HG02759 (cell line): ENCODE measurements at regions not wholly inside any gene's neighbourhood (a gene's known extent, or its start where the extent isn't known, plus 50 kb on each side); places are given as distances from the start of the nearest gene placed in this dataset.
A peak's percentile ranks its signal among the peaks of the same experiment; 100 is the strongest.

Experiments
- ATAC-seq: cut with Tn5 transposase; IDR thresholded peaks from one replicate; pipeline ENCODE4 v1.9.1; 2021; ENCODE audit warnings: mild to moderate bottlenecking, moderate library complexity; ENCODE audit not compliant: unreplicated experiment

DNA sequence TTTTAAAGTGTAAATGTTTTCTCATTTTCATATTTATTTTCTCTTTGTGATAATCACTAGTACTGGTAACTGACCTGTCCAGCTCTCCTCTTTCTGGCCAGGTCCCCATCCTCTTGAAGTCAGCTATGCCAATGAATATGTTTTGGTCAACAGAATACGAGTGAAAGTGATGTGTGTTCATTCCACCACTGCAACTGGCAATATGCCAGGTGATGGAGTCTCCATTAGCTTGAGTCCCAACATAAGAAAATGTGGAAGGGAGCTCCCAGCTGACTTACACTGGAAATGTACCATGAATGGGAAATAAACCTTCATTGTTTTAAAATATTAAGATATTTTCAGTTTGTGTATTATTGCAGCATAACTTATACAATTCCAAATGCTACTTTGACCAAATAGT lies 75.8 kb downstream of the CCDC34 start:
- no peak for ATAC-seq

DNA sequence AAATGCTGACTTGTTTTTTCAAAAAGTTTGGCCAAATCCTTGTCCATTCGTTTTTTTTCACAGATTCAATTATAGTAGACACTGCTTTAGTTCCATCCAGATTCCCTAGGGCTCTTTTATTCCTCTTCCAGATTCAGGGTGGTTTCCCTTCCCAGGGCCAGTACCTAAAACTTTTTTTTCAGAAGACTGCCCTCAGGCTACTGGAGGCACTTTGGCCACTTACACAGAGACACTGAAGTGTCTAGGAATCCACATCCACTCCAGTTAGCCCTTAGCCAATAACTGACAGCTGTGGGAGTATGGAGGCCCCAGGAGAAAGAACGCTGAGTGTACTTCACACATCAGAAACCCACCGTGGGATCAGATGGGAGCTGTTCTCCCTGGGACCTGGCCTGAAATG lies 77.3 kb downstream of the CCDC34 start:
- ATAC-seq = no peak

DNA sequence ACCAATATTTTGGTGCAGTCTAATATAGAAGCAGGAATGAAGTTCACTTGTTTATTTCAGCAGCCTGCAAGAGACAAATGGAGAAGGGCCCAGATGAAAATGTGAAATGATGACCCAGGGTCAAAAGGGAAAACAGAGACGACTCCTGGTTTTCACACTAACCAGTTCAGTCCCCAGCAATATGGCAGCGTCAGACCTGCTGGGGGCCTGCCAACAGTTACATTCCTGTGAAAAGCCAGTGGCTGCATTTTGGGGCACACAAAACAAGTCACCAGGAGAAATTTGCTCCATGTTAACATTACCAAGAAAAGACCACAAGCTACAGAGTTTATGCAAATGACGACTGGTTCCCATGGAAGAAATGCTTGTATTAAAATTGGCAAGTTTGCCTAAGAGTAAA lies 80.2 kb downstream of the CCDC34 start:
- ATAC-seq = no peak

DNA sequence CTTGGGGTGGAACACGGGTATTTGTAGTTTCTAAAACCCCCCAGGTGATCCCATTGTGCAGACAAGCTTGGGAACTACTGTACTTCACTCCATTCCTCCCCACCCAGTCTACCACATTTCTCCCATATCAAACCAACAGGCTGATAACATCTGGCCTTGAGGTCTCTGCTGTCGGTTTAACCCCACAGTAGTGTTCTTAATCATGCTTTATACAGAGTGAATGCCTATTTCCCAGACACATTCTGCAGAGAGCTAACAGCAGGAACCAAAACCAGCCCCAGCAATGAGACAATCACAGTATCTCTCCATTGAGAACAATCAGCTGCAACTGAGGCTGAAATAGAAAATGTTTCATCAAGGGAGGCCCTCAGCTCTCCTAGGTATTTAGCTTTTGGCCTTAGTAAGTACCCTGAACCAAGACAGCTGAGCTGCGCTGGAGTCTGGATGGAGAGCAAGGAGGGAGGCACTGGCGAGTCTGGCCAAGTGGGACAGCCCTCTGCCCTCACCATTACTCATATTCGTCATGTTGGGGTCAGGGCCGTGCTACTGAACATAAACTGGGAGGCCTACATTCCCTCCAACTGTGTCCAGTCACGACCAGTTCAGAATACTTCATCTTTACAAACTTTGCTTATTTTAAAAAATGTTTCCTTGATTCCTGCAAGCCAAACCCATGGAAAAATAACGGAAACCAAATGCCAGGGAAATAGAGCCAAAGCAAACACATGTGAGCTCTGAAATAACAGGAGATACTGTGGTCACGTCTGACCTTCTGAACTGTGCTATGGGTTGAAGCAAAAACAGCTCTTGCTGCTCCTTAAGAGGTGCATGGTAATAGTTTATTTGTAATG lies 81.0 kb downstream of the CCDC34 start:
- ATAC-seq = peak; percentile 73

DNA sequence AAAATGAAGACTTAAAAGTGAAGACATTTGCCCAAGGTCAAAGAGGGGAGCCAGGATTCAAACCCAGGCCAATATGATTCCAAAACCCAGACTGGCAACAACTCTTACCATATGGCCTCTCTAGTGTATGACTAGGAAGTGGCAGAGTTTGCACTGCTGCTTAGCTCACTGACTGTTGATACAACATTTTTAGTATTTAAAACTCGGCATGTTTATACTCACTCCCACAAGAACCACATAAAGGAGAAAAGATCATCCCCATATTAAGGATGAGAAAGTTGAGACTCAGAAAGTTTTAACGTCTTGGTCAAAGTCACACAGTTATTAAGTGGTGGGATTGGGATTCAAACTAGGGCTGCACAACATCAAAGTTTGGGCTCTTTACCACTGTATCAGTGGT lies 81.7 kb downstream of the CCDC34 start:
- peak; percentile 27 for ATAC-seq

DNA sequence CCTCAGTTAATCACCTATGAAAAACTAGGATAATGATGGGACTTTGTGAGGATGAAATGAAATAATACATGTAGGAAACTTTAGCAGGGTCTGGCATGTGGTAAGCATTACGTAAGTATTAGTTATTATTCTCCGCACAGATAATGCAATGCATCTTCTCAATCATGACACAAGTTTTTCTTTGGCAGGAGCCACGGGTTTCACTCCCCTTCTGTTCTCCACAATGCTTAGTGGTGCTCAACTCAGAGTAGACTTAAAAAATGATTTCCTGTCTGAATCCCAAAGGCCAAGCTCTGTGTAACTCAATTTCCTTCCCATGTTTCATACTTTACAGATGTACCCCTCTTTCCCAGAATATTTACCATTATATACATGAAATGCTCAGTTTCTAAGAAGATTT lies 82.9 kb downstream of the CCDC34 start:
- ATAC-seq = no peak

DNA sequence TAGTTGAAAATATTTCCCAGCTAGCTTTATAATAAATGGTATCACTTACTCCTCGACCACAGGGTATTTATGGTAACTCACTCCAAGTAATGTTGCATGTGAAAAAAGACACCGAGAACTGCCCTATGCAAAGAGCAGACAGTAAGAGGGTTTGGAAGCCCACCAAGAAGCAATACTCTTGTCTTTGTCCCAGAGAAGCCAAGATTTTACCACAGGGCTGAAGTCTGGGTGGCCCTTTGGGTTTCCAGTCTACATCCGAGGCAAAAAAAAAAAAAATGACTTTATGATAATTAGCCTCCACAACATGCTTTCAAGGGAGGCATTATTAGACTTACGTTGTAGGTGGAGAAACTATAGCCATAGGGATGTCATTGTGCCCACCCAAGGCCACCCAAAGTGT lies 83.6 kb downstream of the CCDC34 start:
- ATAC-seq = no peak

DNA sequence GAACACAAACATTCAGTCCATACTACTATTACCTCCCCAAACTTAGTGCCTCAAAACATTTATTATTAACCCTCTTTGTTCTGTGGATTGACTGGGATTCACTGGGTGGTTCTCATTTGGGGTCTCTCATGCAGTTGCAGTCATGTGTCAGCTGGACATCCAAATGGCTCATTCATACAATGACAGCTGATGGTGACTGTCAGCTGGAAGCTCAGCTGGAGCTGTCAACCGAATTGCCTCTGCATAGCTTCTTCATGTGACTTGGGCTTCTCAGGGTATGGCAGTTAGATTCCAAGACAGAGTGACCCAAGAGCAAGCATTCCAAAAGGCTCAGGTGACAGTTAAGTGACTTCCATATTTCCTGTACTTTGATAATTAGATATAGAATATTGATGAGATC lies 85.2 kb downstream of the CCDC34 start:
- no peak for ATAC-seq

DNA sequence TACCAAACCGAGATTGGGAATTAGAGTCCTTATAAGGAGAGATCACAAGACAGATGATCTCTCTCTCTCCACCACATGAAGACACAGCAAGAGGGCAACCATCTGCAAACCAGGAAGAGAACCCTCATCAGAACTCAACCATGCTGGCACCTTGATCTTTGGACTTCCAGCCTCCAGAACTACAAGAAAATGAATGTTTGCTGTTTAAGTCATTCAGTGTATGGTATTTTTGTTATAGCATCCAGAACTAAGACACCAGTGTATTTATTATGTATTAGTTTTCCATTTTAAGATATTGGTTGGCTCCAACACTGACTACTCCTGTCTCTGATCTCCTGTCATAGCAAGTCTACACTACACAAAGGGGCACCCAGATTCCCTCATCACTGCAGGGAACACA lies 86.9 kb downstream of the CCDC34 start:
- ATAC-seq = no peak

DNA sequence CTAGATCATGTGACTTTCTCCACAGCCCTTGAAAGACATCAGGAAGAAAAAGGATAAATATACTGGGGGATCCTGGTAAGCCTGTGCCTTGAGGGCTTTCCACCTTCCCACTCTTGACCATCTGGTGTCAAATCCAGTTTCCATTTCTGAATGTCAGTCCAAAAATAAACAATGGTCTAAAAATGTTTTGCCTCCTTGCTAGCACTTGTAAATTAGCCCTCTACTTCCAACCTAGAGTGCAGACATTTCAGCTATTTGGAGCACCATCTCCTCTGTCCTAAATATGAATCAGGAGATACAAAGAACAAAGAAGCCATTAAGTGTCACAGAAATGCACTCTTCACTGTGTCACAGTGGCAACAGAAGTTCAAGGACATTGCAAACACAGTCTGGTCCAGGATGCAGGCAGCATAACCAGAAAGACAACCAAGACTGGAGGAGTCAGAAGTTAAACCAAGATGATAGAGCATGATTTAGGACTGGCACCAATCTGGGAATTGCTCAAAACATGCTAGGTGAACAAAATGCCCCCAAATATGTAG lies 88.1 kb downstream of the CCDC34 start:
- no peak for ATAC-seq

DNA sequence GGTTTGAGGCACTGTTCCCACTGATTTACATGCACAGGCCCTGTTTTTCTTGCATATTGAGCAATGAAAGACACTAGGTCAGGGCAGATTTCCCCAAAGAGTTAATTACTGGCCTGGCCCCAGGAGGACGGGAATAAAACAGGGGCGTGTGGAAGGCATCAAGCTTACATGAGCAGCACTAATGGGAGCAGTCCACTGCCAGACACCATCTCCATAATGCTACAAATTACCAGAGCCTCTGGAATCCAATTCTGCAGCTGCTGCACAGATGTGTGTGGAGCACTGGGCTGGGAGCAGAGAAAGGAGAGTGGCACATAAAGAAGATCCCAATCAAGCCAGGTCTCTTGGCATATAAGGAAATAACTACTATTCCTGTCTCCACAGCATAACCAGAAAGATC lies 96.9 kb downstream of the CCDC34 start:
- no peak for ATAC-seq

DNA sequence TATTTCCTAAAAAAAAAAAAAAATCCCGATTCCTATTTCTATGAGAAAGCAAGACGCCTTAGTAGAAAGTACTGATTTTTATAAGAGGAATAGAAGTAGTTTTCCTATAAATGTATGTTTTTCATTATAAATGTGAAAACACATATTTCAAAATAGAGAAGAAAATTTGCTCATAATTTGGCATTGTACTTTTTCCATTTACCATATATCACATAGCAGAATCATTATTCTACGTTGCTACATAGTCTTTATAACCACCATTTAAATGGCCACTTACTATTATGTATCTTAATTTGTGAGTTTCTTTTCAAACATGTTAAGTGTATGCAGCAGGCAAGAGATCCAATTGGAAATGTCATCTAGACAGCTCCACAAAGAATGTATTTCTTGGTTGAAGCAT lies 99.0 kb downstream of the CCDC34 start:
- ATAC-seq = no peak

DNA sequence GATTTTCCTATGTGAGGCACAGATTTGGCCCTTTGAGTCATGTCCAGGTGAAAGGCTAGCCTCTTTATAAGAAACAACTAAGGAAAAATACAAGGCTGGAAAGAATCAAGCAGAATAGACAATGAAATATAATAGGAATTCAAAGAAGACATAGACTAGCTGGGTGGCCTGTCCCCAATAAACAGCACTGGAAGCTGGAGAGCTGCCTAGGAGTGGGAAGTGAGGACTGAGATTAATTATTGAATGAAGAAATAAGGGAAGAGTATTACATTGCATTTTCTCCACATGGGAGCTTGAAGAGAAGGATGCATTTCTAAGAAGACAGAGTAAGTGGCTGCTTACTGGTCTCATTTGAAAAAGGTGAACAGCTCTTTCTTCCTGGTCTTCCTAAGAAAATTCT lies 100.0 kb downstream of the CCDC34 start:
- no peak for ATAC-seq

DNA sequence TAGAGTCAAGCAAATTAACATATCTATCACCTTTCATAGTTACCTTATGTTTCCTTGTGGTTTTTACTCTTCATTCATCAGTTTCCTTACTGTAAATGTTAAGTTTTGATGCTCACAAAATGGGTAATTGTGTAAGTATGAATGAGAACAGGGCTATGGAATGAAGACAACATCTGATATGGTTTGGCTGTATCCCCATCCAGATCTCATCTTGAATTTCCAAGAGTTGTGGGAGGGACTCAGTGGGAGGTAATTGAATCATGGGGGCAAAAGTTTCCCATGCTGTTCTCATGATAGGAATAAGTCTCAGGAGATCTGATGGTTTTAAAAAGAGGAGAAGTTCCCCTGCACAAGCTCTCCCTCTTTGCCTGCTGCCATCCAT lies 107.6 kb downstream of the CCDC34 start:
- no peak for ATAC-seq

DNA sequence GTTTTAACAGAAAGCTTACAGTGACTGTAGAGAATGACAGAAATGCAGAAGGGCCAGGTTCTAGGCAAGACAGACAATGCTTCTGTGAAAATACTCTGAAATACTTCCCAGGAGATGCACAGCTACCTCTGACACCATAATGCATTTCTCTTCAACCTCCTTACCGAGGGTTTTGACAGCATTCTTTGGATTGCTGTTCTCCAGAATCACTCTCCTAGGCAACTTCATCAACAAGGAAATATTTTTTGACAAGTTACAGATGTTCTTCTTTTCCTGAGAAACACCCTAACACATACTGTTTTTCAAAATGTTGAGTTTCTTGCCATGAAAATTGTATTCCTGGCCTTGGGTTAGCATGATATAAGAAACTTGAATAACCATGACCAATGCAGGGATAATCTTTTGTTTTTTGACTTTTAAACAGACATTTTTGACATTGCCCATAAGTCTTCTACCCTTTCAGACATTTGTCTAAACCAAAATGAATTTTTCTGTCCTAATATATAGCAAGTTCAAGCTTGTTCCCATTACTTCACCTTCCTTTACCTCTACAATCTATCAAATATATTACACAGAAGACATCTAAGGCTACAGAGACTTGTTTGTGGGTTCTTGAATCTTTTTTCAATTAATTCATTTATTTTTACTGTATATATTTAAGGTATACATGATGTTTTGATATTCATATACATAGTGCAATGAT lies 108.1 kb downstream of the CCDC34 start:
- ATAC-seq = no peak

DNA sequence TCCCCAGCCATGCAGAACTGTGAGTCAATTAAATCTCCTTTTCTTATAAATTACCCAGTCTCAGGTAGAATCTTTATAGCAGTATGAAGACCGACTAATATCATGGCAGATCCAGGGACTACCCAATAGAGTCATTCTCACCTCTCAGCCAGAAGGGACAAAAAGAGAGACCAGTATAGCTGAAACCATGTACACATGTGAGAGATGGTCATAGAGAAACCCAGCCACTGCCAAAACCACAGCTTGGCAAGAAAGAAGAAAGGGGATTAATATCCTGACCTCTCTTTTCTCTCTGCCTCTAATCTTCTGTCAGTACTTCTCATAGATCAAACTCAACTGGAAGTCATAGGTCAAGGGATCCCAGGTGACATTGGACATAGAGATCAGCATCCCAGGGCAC lies 109.8 kb downstream of the CCDC34 start:
- ATAC-seq = no peak

DNA sequence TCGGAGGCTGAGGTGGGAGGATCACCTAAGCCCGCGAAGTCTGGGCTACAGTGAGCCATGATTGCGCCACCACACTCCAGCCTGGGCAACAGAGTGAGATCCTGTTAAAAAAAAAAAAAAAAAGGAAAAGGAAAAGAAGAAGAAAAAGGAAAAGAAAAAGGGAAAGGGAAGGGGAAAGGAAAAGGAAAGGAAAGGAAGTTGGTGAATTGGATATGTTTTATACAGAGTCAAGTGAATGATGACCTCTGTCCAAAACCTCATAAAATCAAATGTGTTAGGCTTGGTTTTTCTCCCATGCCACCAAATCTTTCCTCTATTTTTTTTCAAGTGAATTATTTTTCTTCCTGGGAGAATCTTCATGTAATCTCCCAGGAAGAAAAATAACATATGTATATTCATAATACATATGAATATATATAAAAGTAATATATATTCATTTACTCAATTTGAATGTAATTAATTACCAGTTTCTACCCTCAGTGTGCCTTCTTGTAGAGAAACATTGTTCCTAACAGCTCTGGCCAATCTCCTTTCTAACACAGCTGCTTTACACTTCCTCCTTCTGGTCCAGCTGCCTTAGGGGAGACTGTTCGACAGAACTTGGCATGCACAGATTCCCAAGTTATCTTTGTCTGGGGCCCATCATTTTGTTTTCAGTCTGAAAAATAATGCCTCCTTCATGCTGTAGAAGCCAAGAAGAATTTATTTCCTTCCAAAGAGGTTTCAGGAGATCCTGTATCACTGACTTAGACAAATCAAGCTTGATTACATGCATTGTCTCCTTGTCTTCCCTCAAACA lies 111.9 kb downstream of the CCDC34 start:
- no peak for ATAC-seq

DNA sequence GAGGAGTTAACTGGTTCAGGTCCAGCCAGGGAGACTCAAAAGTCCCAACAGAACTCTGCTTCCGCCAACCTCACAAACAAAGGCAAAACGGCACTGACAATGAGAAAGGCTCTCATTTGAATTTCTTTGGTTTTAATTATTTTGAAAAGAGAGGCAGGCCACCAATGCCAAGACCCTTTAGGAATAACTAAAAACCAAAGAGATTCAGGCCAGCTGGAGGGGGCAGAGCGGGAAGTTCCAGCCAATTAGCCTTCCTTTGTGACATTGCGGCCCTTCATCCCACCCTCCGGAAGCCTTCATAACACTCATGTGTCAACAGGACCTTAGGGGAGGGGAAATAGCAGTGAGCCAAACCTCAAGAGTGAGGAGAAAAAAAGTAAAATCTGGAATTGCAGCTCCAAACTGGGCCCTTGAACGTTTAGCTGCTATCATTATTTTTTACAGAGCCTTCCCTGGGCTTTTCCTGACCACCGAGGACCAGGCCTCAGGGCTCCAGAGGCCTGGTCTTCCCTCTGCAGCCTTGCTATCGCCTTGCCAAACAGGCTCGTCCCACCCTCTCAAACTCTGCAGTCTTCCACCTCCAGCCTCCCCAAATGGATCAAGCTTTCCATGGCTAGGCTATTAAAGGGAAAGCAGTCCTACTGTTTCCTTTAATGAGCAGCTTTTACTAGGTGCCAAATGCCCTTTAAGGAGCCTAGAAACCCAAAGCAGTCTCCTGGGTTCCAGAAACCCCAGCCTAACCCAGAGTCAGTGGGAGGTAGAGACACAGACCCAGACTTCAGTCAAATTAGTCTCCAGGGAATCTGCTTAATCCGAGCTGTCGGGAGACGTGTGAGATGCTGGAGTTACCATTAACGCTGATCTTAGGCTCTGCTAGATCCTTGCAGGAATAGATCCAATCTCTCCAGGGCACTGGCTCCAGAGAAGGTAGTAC lies 114.2 kb downstream of the CCDC34 start:
- ATAC-seq = no peak

DNA sequence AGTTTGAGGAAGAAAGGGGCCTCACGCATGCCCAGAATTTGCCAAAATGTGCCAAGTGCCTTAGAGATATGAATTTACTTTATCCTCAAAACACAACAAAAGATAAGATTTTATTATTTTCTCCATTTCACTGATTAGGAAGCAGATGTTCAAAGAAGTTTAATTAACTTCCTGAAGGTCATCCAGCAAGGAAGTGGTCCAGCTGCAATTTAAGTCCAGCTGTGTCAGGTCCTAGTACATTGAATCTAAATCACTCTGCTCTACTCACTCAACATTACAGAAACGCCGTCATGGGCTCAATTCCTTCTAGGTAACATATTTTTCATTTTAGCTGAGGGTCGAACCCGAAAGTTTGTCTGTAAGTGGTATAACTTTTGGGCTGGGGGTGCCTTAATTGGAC lies 115.4 kb downstream of the CCDC34 start:
- ATAC-seq = no peak

DNA sequence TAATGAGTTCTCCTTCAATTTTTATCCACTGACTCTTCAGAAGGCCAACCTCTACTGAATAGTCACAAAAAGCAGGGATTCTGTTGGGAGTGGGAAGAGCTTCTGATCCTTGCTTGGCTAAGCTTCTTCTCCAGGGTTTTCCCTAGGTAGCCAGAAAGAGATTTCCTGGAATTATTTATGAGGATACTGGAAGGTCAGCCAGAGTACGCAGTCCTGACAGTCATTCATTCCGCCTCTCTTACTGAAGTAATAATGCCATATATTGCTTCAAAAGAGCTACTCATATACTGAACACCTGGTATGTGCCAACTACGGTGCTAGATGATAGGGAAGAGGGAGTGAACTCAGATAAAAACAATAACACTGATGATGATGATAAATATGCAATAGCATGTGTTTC lies 116.1 kb downstream of the CCDC34 start:
- no peak for ATAC-seq
